Liver (tissue), 8 donors: ENCODE measurements at regions not wholly inside any gene's neighbourhood (a gene's known extent, or its start where the extent isn't known, plus 50 kb on each side); places are given as distances from the start of the nearest gene placed in this dataset.
"Not testable (repeated sequence)": the region's sequence is repeated elsewhere in the genome, so short reads cannot be mapped to it uniquely, and the experiment has no call there.

ENCODE experiments used
- DNase-seq: peaks from one replicate; pipeline ENCODE4 v3.0.0-alpha.2; 2017; ENCODE audit warnings: low spot score
- H3K27ac ChIP-seq, 2 donors: one replicate each; pipeline ENCODE4 v1.7.0; 2013; ENCODE audit warnings: inconsistent platforms in 2 of 2, low read length in 2 of 2, control low read depth in 1 of 2, low read depth in 1 of 2, mild to moderate bottlenecking in 1 of 2
- H3K27me3 ChIP-seq, 4 donors: one replicate each; pipeline versions ENCODE4 v1.6.1 to v1.7.0; 2013; ENCODE audit warnings: low read length in 3 of 4, inconsistent platforms in 1 of 4, mild to moderate bottlenecking in 1 of 4, moderate library complexity in 1 of 4; ENCODE audit not compliant: control insufficient read depth in 4 of 4, insufficient read depth in 4 of 4
- H3K36me3 ChIP-seq, 4 donors: one replicate each; pipeline versions ENCODE4 v1.6.1 to v1.7.0; 2013; ENCODE audit warnings: low read length in 3 of 4, mild to moderate bottlenecking in 3 of 4, low read depth in 1 of 4, moderate library complexity in 1 of 4; ENCODE audit not compliant: control insufficient read depth in 4 of 4, insufficient read depth in 3 of 4
- H3K4me1 ChIP-seq, 4 donors: one replicate each; pipeline versions ENCODE4 v1.6.1 to v1.7.0; 2013; ENCODE audit warnings: low read length in 3 of 4, mild to moderate bottlenecking in 3 of 4, moderate library complexity in 1 of 4; ENCODE audit not compliant: control insufficient read depth in 4 of 4, insufficient read depth in 4 of 4
- H3K4me3 ChIP-seq, 3 donors: one replicate each; pipeline versions ENCODE4 v1.6.1 to v1.7.0; 2013; ENCODE audit warnings: low read length in 3 of 3, control low read depth in 1 of 3, low read depth in 1 of 3, mild to moderate bottlenecking in 1 of 3
- H3K9ac ChIP-seq, 2 donors: one replicate each; pipeline ENCODE4 v1.7.0; 2013; ENCODE audit warnings: low read length in 2 of 2, mild to moderate bottlenecking in 2 of 2, moderate library complexity in 2 of 2, control low read depth in 1 of 2, low read depth in 1 of 2
- H3K9me3 ChIP-seq, 4 donors: one replicate each; pipeline versions ENCODE4 v1.6.1 to v1.7.0; 2013; ENCODE audit warnings: low read length in 3 of 4; ENCODE audit not compliant: control insufficient read depth in 4 of 4
- ATF3 ChIP-seq: IDR thresholded peaks from 2 replicates; pipeline ENCODE4 v1.6.1; 2016; ENCODE audit warnings: antibody characterized with exemption
- CTCF ChIP-seq: fragments of 150-350 bp; IDR thresholded peaks from 2 replicates; pipeline ENCODE4 v1.5.1; 2017; ENCODE audit warnings: improper control_type of control experiment, low read depth, low read length; ENCODE audit not compliant: missing input control
- EGR1 ChIP-seq, 2 donors: IDR thresholded peaks; 2 replicates each; pipeline ENCODE4 v1.6.1; 2016 to 2018; ENCODE audit warnings: antibody characterized with exemption in 2 of 2, low read depth in 2 of 2
- FOXA1 ChIP-seq: IDR thresholded peaks from 2 replicates; pipeline ENCODE4 v1.6.1; 2016; ENCODE audit warnings: antibody characterized with exemption
- FOXA2 ChIP-seq: IDR thresholded peaks from 2 replicates; pipeline ENCODE4 v1.6.1; 2016; ENCODE audit warnings: antibody characterized with exemption
- GABPA ChIP-seq, 2 donors: IDR thresholded peaks in 1 of 2; conservative IDR thresholded peaks in 1 of 2; 2 replicates each; pipeline ENCODE4 v1.6.1; 2016; ENCODE audit warnings: antibody characterized with exemption in 2 of 2, mild to moderate bottlenecking in 1 of 2, moderate library complexity in 1 of 2
- HNF4A ChIP-seq, 2 donors: conservative IDR thresholded peaks; 2 replicates each; pipeline ENCODE4 v1.6.1; 2016; ENCODE audit warnings: antibody characterized with exemption in 2 of 2, mild to moderate bottlenecking in 2 of 2
- HNF4G ChIP-seq: IDR thresholded peaks from 2 replicates; pipeline ENCODE4 v1.6.1; 2016; ENCODE audit warnings: antibody characterized with exemption
- JUND ChIP-seq, 2 donors: IDR thresholded peaks; 2 replicates each; pipeline ENCODE4 v1.6.1; 2016; ENCODE audit warnings: antibody characterized with exemption in 2 of 2
- MAX ChIP-seq: IDR thresholded peaks from 2 replicates; pipeline ENCODE4 v1.6.1; 2016; ENCODE audit warnings: antibody characterized with exemption
- NR2F2 ChIP-seq: IDR thresholded peaks from 2 replicates; pipeline ENCODE4 v1.6.1; 2016; ENCODE audit warnings: antibody characterized with exemption
- RAD21 ChIP-seq, 2 donors: IDR thresholded peaks; 2 replicates each; pipeline ENCODE4 v1.6.1; 2016; ENCODE audit warnings: antibody characterized with exemption in 2 of 2, mild to moderate bottlenecking in 2 of 2
- REST ChIP-seq: IDR thresholded peaks from 2 replicates; pipeline ENCODE4 v1.6.1; 2016; ENCODE audit warnings: antibody characterized with exemption, mild to moderate bottlenecking
- RXRA ChIP-seq, 2 donors: IDR thresholded peaks; 2 replicates each; pipeline ENCODE4 v1.6.1; 2017 to 2018; ENCODE audit warnings: antibody characterized with exemption in 2 of 2, mild to moderate bottlenecking in 1 of 2
- SP1 ChIP-seq: IDR thresholded peaks from 2 replicates; pipeline ENCODE4 v1.6.1; 2018; ENCODE audit warnings: antibody characterized with exemption, mild to moderate bottlenecking
- TAF1 ChIP-seq: conservative IDR thresholded peaks from 2 replicates; pipeline ENCODE4 v1.6.1; 2016; ENCODE audit warnings: antibody characterized with exemption, mild to moderate bottlenecking
- YY1 ChIP-seq: IDR thresholded peaks from 2 replicates; pipeline ENCODE4 v1.6.1; 2016; ENCODE audit warnings: antibody characterized with exemption, mild to moderate bottlenecking
- ZBTB33 ChIP-seq: IDR thresholded peaks from 2 replicates; pipeline ENCODE4 v1.6.1; 2016; ENCODE audit warnings: antibody characterized with exemption
- WGBS: extraction: QIAGEN DNeasy Blood & Tissue Kit; methylation state at CpG from one replicate; pipeline ENCODE4 v1.1.7; 2013; 5-methylcytosine and 5-hydroxymethylcytosine counted together
- donor health status: healthy.
- donor health status: healthy.
- donor health status: healthy.
- donor health status: healthy.
- donor health status: healthy.

GRCh38 chr15:59812250-59812870 is 123.2 kb upstream of the BNIP2 start:
- H3K27ac ChIP-seq = no peak overlapping the region
- no peak for DNase-seq
- no peaks in the 10 kb centered on the region for H3K9me3 ChIP-seq
- H3K4me1 ChIP-seq = no peaks in the 10 kb centered on the region
- H3K9ac ChIP-seq = no peak overlapping the region
- H3K27me3 ChIP-seq = peaks cover 0 to 4% (median 0%) of the 10 kb centered on the region in 4 donors
- 61% methylated on average over 15 of the region's 15 CpGs for WGBS
- H3K4me3 ChIP-seq = no peak overlapping the region
- H3K36me3 ChIP-seq = no peaks in the 10 kb centered on the region
- TF ChIP-seq HNF4G = no peak
- TF ChIP-seq JUND (IDR thresholded peaks at IDR 0.05) = no peak
- TF ChIP-seq NR2F2 = no peak
- TF ChIP-seq CTCF = no peak
- no peak for TF ChIP-seq YY1
- TF ChIP-seq FOXA2 = no peak
- no peak for TF ChIP-seq RAD21 (IDR thresholded peaks at IDR 0.05)
- no peak for TF ChIP-seq EGR1 (IDR thresholded peaks at IDR 0.05; ENCODE audit: low read depth in 2 of 2)
- no peak for TF ChIP-seq REST
- no peak for TF ChIP-seq GABPA (IDR thresholded peaks at IDR 0.05 in 1 of 2, conservative IDR thresholded peaks at IDR 0.05 in 1 of 2)
- TF ChIP-seq ATF3 = no peak
- no peak for TF ChIP-seq HNF4A (conservative IDR thresholded peaks at IDR 0.05)
- TF ChIP-seq RXRA (IDR thresholded peaks at IDR 0.05) = no peak
- no peak for TF ChIP-seq MAX
- TF ChIP-seq ZBTB33 = no peak
- no peak for TF ChIP-seq SP1
- TF ChIP-seq FOXA1 = no peak
- TF ChIP-seq TAF1 = no peak

GRCh38 chr15:59803293-59803966 is 114.3 kb upstream of the BNIP2 start:
- not testable (repeated sequence) for H3K4me3 ChIP-seq, DNase-seq
- WGBS = 59% methylated on average over 19 of the region's 19 CpGs

More at GRCh38 chr15:59803293-59803966, 114.3 kb upstream of the BNIP2 start:
- H3K9me3 ChIP-seq, H3K36me3 ChIP-seq, H3K4me1 ChIP-seq, H3K27ac ChIP-seq, H3K9ac ChIP-seq, H3K27me3 ChIP-seq: not testable (repeated sequence)
